C4-2B (cell line): ENCODE measurements at regions not wholly inside any gene's neighbourhood (a gene's known extent, or its start where the extent isn't known, plus 50 kb on each side); places are given as distances from the start of the nearest gene placed in this dataset.

Source experiments
- CTCF ChIP-seq: fragments of 450-650 bp; conservative IDR thresholded peaks from 2 replicates; pipeline ENCODE4 v1.5.1; 2017; ENCODE audit warnings: mild to moderate bottlenecking
- ZFX ChIP-seq: fragments of 450-650 bp; IDR thresholded peaks from 2 replicates; pipeline ENCODE4 v1.6.1; 2017

GRCh38 chr2:2764739-2765138 is 433.7 kb upstream of the MYT1L start:
- no peak for TF ChIP-seq CTCF
- TF ChIP-seq ZFX, result no peak
